IPS-NIHi7 (cell line): ENCODE measurements at regions not wholly inside any gene's neighbourhood (a gene's known extent, or its start where the extent isn't known, plus 50 kb on each side); places are given as distances from the start of the nearest gene placed in this dataset.

Source experiments
- DNase-seq: peaks from one replicate; pipeline ENCODE4 v3.0.0; 2012; ENCODE audit warnings: mixed read lengths; ENCODE audit errors: extremely low spot score

DNA sequence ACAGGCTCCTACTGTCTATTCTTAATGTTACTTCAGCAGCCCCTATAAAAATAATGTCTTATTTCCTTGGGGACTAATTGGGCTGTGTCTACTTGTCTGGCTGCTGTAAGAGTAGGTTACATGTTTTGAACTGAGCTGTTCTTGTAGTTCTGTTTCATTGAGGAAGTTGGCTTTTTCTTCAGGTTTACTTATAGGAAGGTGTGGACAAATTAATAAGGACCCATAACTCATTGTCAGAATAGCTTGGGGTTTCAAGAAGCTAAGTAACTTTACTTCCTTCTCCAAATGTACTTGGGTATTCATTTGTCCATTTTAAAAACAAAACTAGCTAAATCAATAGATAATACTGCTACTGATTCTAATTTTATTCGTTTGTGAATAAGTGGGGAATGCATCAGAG, 487.2 kb downstream of the FAT4 start:
- DNase-seq = no peak

GRCh38 chr4:125808022-125808421, 493.3 kb downstream of the FAT4 start:
- DNase-seq = no peak

GRCh38 chr4:125808570-125808969, 493.8 kb downstream of the FAT4 start:
- no peak for DNase-seq

- DNase-seq = no peak
These were observed 497.1 kb downstream of the FAT4 start for GRCh38 chr4:125811892-125812291.

DNA sequence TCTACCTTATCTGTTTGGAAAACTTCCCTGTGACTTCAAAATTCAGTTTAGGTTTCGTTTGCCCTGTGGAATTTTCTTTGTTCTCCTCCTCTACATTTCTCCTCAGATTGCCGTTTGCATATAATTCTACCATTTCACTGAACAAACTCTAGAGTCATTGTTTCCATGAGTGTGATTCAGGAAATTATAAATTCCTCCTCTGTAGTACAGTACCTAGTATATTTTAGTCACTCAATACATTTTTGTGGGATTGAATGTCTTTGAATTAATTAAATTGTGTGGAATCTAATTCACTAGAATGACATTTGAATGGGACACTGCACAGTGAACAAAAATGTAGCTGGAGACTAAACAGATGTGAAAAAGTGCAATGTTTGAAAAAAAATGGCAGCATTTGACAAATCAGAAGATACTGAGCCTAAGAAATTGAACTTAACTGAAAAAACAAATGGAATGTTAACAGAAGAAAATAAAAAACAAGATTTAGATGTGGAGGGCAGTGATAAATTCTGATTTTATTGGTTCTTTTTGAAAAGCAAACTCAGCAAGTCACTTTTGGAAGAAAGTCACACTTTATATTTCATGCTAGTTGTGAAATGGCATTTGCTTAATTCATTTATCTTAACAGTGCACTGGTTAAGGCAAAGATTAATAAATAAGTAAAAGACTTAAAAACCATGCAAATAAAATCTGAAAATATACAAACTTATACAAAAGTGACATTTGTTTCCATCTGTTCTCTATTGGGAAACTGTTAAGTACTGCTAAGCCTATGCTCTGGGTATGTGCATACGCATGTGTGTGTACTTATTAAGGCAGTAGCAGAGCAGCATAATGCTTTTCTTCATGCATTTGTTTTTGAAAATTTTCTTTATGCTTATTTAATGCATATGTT, 512.3 kb downstream of the FAT4 start:
- no peak for DNase-seq

GRCh38 chr4:125827696-125828052, 512.9 kb downstream of the FAT4 start:
- no peak for DNase-seq

DNA sequence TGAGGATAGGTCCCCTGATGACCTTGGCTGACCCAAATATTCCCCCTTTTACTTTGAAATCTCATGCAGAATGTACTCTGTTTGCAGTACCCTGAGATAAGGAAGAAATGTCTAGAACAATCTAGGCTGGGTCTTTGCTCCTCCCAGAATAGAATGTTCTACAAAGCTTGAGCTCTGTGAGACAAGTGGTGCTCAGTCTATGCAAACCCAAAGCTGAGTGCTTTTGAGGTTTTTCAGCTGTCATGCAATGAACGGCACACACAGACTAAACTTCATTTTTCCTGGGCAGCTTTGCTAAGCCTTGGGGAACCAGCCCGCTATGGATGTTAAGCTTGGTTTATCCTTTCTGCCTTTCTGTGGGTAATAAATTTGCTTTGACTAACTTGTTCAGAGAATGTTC, 513.6 kb downstream of the FAT4 start:
- no peak for DNase-seq

DNA sequence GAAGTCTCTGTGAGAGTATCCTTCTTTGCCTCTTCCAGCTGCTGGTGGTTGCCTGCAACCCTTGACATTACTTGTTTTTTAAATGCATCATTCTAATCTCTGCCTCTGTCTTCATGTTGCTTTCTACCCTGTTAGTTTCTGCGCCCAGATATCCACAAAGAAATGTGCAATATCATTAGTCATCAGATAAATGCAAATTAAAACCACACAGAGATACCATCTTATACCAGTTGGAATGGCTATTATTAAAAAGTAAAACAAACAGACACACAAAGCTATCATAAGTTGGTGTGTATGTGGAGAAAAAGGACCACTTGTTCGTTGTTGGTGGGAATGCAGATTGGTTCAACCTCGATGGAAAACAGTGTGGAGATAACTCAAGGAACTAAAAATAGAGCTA, 517.4 kb downstream of the FAT4 start:
- no peak for DNase-seq

DNA sequence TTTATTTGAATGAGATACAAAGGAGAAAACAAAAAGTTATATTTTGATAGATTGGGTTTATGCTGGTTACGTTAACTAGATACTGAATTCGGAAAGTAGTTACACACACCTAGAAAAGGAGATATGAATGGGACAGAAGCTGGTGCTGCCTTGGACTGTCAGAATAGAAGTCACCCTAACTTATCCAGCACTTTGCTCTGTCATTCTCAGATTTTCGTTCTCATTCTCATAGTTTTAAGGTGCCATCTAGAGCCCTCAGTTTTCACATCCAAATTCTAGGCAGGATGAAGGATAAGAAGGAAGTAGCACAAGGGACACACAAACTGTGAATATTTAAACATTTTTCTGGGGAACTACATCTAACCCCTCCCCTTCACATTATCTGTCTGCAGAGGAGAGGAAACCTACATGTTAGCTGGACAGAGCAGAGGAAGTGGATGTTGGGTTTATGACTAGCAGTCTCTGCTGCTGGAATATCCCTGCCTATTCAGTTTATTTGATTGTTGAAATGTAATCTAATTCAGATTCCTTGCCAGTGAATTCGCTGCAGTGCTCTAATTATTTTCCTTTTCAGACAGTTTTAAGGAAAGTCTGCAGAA, 521.9 kb downstream of the FAT4 start:
- no peak for DNase-seq

DNA sequence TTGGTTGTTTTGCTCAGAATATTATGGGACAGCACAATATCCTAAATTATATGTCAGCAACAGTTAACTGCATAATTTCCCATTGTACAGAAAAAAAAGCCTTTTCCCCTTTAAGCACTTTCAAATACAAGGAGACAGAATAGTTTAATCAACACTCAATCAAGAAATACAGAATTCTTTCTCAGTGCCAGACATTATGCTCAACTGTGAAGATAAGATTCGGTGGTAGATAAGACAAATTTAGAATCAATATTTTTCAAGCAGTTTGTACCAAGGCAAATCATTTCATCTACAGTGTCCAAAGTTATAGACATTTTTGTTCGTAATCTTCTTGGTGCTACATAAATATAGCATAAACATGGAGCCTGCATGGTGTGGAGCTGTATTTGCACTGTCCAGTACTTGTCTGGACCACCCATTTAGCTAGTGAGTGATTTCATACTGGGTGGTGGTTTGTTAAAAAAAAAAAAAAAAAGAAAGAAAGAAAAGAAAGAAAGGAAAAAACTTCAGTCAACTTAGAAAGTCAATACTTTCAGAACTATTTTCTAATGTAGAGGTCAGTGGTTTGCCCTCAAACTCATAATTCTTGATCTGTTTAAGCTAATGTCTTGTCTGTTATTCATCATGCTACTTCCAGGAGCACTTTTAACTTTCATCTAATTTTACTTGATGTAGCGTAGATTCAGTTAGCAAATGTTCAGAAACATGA, 522.9 kb downstream of the FAT4 start:
- no peak for DNase-seq

DNA sequence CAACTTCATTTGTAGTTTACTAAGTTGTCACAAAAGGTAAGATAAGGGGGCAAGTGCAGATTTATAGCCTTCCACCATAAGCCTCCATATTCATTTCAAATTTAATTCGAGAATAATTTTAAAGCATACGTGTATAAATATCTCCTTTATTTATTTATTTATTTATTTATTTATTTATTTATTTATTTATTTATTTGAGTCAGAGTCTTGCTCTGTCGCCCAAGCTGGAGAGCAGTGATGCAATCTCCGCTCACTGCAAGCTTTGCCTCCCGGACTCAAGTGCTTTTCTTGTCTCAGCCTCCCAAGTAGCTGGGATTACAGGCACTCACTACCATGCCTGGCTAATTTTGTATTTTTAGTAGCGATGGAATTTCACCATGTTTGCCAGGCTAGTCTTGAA, 523.4 kb downstream of the FAT4 start:
- DNase-seq = no peak

DNA sequence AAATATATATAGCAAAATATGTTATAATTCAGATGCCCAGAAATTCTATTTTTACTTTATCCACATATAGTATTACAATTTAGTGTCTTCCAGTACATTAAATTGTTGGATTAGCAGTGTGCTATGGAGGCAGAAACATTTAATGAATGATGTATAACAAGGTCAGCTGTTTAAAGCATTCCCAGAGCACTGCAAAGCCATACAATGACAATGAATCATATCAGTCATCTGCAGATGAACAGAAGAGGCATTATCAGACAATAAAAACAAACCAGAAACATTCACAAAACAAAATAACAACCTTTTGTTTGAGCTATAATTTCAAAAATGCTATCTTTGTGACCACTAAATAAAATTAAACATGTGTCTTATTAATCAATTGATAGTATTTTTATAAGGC, 524.2 kb downstream of the FAT4 start:
- no peak for DNase-seq

DNA sequence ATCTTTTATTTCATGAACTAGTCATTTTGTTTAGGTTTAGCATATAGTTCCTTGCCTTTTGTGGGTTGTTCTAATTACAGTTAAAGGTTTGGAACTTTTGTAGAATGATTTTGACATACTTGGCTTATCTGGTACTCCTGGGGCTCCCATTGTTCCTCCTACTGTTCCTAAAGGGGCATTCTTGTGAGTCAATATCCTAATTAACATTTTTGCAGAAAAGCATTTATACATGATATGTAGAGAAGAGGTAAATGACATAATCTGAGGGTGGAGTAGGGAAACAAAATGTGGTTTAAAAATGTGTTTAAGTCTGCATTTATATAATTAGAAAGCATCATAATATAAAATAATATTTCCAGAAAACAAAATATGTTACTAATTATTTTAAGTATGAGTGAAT, 529.2 kb downstream of the FAT4 start:
- no peak for DNase-seq

DNA sequence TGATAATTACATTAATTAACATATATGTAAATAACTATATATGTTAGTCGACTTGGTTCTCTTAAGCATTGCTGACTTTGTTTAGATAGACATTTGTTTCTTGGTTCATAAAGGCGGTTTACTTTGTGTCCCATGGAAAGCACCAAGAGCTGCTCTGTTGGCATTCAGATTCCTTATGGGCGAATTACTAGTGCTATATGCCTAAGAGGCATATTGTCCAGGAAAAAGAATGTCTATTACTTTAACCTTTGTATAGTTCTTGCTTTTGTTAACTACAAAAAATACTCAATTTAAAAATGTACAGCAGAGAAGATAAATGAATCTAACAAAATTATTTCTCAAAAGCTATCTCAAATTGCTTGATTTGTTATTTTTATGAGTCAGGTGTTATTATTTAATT, 532.8 kb downstream of the FAT4 start:
- no peak for DNase-seq

DNA sequence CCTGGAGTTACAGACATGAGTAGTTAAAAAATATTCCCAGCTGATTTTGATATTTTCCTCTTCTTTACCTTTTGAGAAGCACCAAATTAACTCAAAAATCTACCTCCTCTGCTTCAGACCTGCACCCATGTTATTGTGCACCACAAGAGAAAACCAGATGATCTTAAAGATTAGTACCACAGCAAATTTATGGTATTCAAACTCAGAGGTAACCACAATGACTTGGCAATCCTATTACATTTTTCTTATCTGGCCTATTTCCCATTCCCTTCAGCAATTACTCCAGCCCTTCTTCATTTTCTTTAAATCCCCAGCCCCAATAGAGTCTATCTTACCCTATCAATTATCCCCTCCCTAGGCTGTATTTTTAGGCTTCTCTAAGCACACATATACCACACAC, 535.1 kb downstream of the FAT4 start:
- no peak for DNase-seq

DNA sequence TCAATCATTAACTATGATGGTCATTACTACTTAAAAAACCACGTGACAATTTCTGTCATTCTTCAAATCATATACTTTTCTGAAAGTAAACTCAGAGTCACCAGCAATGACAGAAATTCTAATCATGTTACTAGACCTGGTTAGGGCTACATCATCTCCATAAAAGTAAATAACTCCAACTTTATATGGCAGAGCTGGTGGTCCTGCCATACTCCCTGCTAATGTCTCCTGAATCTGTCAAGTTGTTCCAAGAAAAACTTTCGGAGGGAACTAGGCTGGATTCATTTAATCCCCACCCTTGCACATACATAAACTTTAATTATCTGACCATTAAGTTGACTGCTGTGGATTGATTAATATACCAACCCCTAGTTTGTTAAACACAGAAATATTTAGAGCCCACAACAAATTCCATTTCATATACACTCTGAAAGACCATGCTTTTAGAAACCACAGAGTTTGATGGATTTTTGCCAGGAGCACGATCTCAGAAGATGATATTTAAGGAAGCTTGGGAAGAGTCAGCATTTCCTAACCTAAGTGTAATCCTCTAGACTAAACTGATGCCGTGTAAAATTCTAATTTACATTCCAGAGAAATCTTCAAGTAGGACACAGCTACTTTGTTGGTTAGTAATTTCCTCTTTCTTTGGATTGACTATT, 577.0 kb downstream of the FAT4 start:
- no peak for DNase-seq

DNA sequence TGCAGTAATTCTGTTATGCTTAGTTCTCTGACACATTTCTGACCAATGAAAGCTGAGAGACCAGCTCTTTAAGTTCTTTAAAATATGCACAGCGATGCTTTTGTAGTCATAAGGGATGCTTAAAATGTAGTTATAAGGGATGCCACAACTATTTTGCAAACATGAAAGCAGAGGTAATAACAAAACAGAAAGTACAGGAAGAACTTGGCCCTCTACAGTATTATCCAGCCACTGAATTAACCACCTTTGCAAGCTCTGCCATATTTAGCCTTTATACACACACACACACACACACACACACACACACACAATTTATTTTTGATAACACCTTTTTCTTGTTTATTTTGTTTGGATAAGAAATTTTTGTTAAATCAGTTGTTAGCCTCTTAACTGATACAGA, 590.0 kb downstream of the FAT4 start:
- no peak for DNase-seq

DNA sequence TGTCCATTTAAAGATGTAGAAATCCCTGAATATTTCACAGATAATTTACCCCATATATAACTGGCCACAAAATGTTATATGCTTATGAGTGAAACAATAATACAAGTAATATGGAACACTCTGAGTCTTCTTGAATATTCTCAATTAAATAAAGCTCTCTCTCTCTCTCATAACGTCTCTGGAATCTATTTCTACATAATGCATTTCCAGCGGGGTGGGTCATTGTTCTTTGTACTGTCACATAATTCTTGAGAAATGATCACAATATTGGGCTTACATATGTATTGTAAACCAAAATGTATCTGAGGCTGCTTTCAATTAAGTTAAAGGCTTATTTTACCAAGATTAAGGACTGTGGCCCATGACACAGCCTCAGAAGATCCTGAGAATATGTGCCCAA, 596.3 kb downstream of the FAT4 start:
- no peak for DNase-seq

DNA sequence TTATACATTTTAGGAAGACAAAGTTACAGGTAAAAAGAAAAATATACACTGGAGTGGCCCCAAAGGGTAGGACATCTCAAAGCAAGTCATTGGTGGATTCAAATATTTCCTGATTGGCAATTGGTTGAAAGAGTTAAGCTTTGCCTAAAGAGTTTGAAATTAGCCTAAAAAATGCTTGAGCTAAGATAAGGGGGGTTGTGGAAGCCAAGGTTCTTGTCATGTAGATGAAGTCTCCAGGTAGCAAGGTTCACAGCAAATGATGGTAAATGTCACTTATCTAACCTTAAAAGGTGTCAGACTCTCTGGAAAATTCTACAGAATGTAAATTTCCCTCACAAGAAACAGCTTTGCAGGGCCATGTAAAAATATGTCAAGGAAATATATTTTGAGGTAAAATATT, 596.7 kb downstream of the FAT4 start:
- no peak for DNase-seq

GRCh38 chr4:125917559-125917958, 602.8 kb downstream of the FAT4 start:
- DNase-seq = no peak

DNA sequence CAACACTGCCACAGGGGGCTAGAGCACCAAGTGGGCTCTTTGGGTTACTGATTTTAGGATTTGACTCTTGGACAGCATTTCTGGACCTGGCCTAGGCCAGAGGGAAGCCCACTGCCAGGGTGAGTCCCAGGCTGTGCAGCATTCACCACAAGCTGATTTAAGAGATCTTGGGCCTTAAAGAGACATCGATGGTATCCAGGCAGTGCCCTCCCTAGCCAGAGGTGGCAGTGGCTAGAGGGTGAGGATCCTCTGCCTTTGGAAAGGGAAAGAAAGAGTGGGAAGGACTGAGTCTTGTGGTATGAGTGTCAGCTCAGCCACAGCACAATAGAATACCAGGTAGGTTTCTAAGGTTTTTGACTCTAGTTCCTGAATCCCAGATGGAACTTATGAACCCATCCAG, 613.9 kb downstream of the FAT4 start:
- DNase-seq = peak; percentile 9

DNA sequence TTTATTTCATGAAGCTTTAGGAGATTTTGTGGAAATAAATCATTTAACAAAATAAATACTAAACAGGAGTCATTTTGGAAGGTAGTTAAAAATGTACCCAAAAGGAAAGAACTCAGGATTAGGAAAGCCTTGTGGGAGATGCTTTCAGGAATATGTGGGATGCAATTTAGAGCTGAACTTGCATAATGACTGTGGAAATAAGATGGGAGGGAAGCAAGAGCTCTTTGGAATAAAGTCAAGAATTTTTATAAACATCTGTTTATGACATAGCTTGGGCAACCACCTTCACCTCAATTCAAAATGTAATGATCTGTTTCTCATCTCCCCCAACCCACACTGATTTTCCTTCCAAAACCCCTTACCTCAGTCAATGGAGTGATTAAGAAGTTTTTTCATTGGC, 623.8 kb downstream of the FAT4 start:
- DNase-seq = no peak

GRCh38 chr4:125940426-125940825, 625.7 kb downstream of the FAT4 start:
- DNase-seq = no peak
